Osteocyte (in vitro differentiated cells): ENCODE measurements at regions not wholly inside any gene's neighbourhood (a gene's known extent, or its start where the extent isn't known, plus 50 kb on each side); places are given as distances from the start of the nearest gene placed in this dataset.
"Not testable (repeated sequence)": the region's sequence is repeated elsewhere in the genome, so short reads cannot be mapped to it uniquely, and the experiment has no call there.

Source experiments
- DNase-seq: peaks from one replicate; pipeline ENCODE4 v3.0.0; 2021; ENCODE audit warnings: mixed read lengths; ENCODE audit not compliant: unreplicated experiment; ENCODE audit errors: extremely low spot score
- H3K27ac Mint-ChIP-seq: one replicate; pipeline ENCODE4 v1.8.0; 2021; ENCODE audit warnings: mild to moderate bottlenecking, mixed read lengths; ENCODE audit not compliant: unreplicated experiment
- H3K27me3 Mint-ChIP-seq: one replicate; pipeline ENCODE4 v1.8.0; 2021; ENCODE audit warnings: mixed read lengths; ENCODE audit not compliant: unreplicated experiment
- H3K36me3 Mint-ChIP-seq: one replicate; pipeline ENCODE4 v1.8.0; 2021; ENCODE audit warnings: mixed read lengths; ENCODE audit not compliant: unreplicated experiment
- H3K4me1 Mint-ChIP-seq: one replicate; pipeline ENCODE4 v1.8.0; 2021; ENCODE audit warnings: mixed read lengths; ENCODE audit not compliant: unreplicated experiment
- H3K4me3 Mint-ChIP-seq: one replicate; pipeline ENCODE4 v1.8.0; 2021; ENCODE audit warnings: mild to moderate bottlenecking, moderate library complexity, mixed read lengths; ENCODE audit not compliant: unreplicated experiment
- H3K9me3 Mint-ChIP-seq: one replicate; pipeline ENCODE4 v1.8.0; 2021; ENCODE audit warnings: mixed read lengths; ENCODE audit not compliant: unreplicated experiment
- TF ChIP-seq, protein P1 (sequence below): fragments of 200-600 bp; sonication (generic); IDR thresholded peaks from 2 replicates; pipeline ENCODE4 v1.5.0; 2021; ENCODE audit warnings: antibody characterized with exemption, mild to moderate bottlenecking, moderate library complexity

DNA sequence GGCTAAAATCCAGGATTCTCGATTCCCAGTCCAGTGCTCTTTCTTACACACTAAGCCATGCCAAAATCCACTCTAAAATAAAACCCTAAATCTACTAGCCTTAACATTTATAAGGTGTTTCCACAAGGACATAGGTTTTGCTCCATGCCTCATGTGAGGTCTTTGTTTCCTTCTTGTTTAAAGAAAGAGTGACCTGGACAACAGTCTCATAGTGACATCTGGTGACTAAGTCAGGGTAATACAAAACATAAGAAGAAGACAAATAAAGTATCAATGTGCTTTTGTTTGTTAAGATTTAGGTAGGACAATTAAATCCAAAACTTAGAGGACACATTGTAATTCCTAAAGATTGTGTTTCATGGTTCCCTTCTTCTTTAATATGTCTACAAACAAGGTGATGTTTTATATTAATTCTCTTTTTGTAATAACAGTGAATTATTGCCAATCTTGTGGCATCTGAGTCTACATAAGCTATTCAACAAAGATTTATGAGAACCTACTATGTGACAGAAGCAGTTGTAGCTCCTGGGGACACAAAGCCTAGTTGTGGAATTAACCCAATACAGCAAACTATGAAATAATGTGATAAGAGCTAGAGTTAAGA, 93.0 kb upstream of the TRIM77 start:
- H3K4me3 Mint-ChIP-seq, H3K36me3 Mint-ChIP-seq, H3K4me1 Mint-ChIP-seq, H3K9me3 Mint-ChIP-seq, DNase-seq, H3K27ac Mint-ChIP-seq: not testable (repeated sequence)
- TF ChIP-seq, protein P1, sequence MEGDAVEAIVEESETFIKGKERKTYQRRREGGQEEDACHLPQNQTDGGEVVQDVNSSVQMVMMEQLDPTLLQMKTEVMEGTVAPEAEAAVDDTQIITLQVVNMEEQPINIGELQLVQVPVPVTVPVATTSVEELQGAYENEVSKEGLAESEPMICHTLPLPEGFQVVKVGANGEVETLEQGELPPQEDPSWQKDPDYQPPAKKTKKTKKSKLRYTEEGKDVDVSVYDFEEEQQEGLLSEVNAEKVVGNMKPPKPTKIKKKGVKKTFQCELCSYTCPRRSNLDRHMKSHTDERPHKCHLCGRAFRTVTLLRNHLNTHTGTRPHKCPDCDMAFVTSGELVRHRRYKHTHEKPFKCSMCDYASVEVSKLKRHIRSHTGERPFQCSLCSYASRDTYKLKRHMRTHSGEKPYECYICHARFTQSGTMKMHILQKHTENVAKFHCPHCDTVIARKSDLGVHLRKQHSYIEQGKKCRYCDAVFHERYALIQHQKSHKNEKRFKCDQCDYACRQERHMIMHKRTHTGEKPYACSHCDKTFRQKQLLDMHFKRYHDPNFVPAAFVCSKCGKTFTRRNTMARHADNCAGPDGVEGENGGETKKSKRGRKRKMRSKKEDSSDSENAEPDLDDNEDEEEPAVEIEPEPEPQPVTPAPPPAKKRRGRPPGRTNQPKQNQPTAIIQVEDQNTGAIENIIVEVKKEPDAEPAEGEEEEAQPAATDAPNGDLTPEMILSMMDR: peak; percentile 69
- peaks cover 12% of the 10 kb centered on the region for H3K27me3 Mint-ChIP-seq

DNA sequence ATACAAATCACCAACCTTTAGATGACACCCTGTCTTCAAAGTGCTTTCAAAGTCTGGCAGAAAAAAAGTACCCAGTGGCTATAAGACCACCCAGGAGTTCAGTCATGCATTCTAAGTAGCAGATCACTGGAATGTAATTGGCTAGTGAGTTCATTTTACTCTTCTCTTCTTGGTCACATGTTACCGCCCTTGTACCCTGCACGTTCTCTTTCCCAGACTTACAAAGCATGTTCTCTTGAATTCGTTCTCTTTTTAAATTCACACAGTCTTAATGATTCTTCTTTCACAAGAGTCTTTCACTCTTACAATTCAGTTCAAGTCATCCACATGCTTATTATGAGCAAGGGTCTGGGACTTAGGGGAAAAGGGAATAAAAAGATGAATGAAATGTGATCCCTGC, 89.4 kb upstream of the TRIM77 start:
- DNase-seq, H3K27ac Mint-ChIP-seq, H3K36me3 Mint-ChIP-seq, H3K9me3 Mint-ChIP-seq, H3K4me3 Mint-ChIP-seq, H3K4me1 Mint-ChIP-seq: not testable (repeated sequence)
- H3K27me3 Mint-ChIP-seq: peaks cover 22% of the 10 kb centered on the region

DNA sequence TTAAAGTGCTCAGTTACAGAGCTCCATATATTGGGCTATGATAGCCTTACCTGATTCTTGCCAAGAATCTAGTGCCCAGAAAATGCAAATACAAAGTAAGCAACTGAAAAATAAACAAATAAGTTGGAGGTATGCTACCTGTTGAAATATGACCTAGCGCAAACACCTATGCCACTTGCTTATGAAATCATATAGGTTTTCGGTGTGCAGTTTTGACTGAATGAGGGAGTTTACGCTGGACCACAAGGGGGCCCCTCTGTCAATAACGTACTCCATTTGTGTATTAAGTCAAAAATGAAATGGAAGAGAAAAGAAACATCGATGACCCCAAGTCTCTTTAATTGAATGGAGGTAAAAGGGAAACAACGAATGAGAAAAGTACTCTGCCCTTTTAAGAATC, 84.9 kb upstream of the TRIM77 start:
- no peaks in the 10 kb centered on the region for H3K9me3 Mint-ChIP-seq
- no peaks in the 10 kb centered on the region for H3K36me3 Mint-ChIP-seq
- DNase-seq: no peak
- H3K27me3 Mint-ChIP-seq: peaks cover 49% of the 10 kb centered on the region
- H3K27ac Mint-ChIP-seq: no peak overlapping the region
- no peak overlapping the region for H3K4me3 Mint-ChIP-seq
- H3K4me1 Mint-ChIP-seq: no peaks in the 10 kb centered on the region
- TF ChIP-seq, protein P1: peak; percentile 14

DNA sequence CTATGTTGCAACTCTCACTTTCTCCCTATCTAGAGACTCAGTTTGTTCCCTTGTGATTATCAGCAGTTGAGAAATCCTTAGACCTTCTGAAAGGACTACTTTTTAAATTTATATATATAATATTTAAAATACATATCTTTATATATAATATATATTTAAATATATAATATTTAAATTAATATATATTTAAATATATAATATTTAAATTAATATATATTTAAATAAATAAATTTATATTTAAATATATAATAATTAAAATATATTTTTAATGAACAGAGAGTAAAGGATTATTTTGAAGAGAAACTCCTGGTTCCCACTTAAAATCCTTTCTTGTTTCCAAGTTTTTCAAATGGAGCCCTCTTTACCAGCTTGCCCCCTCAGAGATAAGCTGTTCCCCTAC, 83.7 kb upstream of the TRIM77 start:
- TF ChIP-seq, protein P1: no peak
- H3K27me3 Mint-ChIP-seq: peaks cover 41% of the 10 kb centered on the region

DNA sequence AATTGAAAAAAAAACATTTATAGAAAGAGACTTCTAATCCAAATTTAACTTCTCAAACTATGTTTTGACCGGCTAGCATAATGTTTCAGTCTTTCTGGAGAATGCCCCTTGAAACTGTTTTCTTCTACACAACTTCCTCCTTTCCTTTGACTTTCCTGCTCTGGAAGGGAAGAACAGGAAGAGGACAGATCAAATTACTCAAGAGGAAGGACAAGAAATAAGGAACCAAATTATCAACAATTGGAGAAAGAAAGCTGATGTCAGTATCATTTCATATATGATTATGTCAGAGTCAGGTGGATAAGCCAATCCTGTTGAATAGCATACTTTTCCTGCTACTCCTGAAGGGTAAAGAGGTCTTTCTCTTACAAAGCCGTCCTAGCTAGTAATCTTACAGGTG, 83.2 kb upstream of the TRIM77 start:
- H3K27me3 Mint-ChIP-seq: peaks cover 41% of the 10 kb centered on the region
- H3K4me3 Mint-ChIP-seq, H3K27ac Mint-ChIP-seq, H3K4me1 Mint-ChIP-seq, H3K36me3 Mint-ChIP-seq, DNase-seq, H3K9me3 Mint-ChIP-seq: not testable (repeated sequence)

More for the DNA sequence above, 83.7 kb upstream of the TRIM77 start:
- Mint-ChIP-seq H3K27ac (no peak overlapping the region), H3K36me3 (no peaks in the 10 kb centered on the region), H3K4me1 (no peaks in the 10 kb centered on the region), H3K4me3 (no peak overlapping the region), H3K9me3 (no peaks in the 10 kb centered on the region)
- DNase-seq: no peak

DNA sequence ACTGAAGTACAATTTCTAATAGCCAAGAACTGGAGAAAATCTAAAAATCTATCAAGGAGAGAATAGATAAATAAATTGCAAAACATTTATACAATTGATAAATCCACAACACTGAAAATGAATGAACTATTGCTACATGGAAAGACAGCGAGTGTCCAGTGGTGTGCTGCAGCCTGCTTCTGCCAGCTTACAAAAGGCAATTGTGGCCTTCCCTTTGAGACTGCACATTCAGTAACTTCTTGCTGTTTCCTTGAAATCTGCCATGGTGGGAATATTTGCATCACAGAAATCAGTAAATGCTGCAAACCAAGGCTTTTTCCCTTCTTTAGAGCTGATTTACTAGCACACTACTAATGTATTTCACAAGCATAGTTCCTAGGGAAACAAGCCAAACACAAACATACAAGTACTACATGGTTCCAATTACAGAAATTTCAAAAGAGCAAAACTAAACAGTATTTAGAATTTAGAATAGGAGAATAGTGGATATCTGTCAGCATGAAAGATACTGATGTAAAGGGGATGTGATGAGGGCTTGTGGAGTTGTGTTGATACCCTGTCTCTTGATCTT, 76.9 kb upstream of the TRIM77 start:
- Mint-ChIP-seq H3K27ac (no peak overlapping the region), H3K4me1 (no peaks in the 10 kb centered on the region), H3K27me3 (peaks cover 39% of the 10 kb centered on the region), H3K4me3 (no peak overlapping the region), H3K36me3 (no peaks in the 10 kb centered on the region), H3K9me3 (no peaks in the 10 kb centered on the region)
- no peak for DNase-seq
- TF ChIP-seq, protein P1: no peak

DNA sequence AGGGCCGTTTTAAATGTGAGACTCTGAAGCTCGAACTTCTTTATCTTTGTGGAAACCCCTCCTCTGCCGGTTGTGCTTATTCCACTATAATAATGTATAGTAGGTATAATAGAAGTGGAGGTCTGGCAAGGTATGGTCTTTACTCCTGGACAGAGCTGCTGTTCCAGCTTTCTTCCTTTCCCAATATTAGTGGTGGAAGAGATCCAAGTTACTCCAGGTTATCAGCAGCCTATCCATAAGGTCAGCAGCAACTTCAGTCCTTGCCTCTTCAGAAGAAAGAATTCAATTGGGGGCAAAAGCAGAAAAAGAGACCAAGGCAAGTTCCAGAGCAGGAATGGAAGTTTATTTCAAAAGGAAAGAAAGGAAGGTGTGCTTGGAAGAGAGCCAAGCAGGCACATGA, 69.3 kb upstream of the TRIM77 start:
- not testable (repeated sequence) for H3K27ac Mint-ChIP-seq, DNase-seq, H3K4me1 Mint-ChIP-seq, H3K4me3 Mint-ChIP-seq, H3K36me3 Mint-ChIP-seq, H3K9me3 Mint-ChIP-seq
- peaks cover 32% of the 10 kb centered on the region for H3K27me3 Mint-ChIP-seq

DNA sequence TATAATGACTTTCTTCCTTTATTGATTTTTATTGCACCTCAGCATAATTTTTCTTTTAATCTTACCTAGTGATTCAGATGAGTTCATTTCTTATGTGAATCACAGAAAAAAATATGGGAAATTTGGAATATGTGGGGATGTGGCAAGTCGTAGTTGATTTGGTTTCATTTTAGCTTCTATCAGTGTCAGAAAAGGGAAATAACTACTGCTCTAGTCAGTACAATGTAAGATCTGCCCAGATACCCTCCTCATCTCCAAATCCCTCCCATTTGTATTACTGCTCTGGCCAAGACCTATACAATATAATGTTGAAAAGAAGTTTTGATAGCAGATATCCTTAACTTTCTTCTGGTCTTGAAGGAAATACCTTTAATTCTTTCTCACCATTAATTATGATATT, 61.9 kb upstream of the TRIM77 start:
- not testable (repeated sequence) for H3K36me3 Mint-ChIP-seq, H3K4me3 Mint-ChIP-seq, H3K4me1 Mint-ChIP-seq, H3K9me3 Mint-ChIP-seq, H3K27ac Mint-ChIP-seq, DNase-seq
- H3K27me3 Mint-ChIP-seq: peaks cover 25% of the 10 kb centered on the region

DNA sequence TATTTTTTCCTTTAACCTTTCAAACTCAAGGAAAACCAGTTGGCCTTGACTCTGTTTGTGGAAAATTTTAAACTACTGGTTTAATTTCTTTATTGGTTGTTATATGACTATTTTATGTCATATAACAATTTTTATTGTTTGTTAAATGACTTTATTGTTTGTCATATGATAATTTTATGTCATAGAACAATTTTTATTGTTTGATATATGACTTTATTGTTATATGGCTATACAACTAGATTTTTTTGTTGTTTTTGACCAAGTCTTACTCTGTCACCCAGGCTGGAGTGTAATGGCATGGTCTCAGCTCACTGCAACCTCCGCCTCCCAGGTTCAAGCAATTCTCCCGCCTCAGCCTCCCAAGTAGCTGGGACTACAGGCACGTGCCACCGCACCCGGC, 61.1 kb upstream of the TRIM77 start:
- not testable (repeated sequence) for H3K4me1 Mint-ChIP-seq, H3K9me3 Mint-ChIP-seq, H3K36me3 Mint-ChIP-seq, H3K4me3 Mint-ChIP-seq, DNase-seq, H3K27ac Mint-ChIP-seq
- H3K27me3 Mint-ChIP-seq: peaks cover 32% of the 10 kb centered on the region
